ENCODE measurements at regions not wholly inside any gene's neighbourhood (a gene's known extent, or its start where the extent isn't known, plus 50 kb on each side); places are given as distances from the start of the nearest gene placed in this dataset.

GRCh38 chr3:28836199-28836598, 444.7 kb upstream of the RBMS3 start:
- no peaks in the 10 kb centered on the region for H3K23me2 ChIP-seq (ENCODE audit: low read depth, low read length)
- no peaks in the 10 kb centered on the region for H4K20me1 ChIP-seq (replicated peaks in 1 of 2; ENCODE audit: control insufficient read depth in 1 of 2, insufficient read depth in 2 of 2, low read length in 2 of 2)
- ChIA-PET POLR2A (ENCODE audit: partially characterized antibody) (no interaction called here), CTCF (ENCODE audit: partially characterized antibody) (no interaction called here)
- no peak overlapping the region for H3K23ac ChIP-seq (ENCODE audit: insufficient read length)
- no peak overlapping the region for H4K91ac ChIP-seq (replicated peaks; ENCODE audit: insufficient read length, low read length)
- no peak overlapping the region for H2BK5ac ChIP-seq (ENCODE audit: low read depth, low read length)
- peaks cover 0 to 1% (median 0%) of the 10 kb centered on the region in 4 experiments; a peak in 1 of 7 replicates for H3K4me1 ChIP-seq (replicated peaks in 1 of 4; ENCODE audit: control insufficient read depth in 3 of 4, insufficient read depth in 4 of 4, low read length in 3 of 4)
- H2AK5ac ChIP-seq (ENCODE audit: low read depth, low read length), result no peak overlapping the region
- H3K4me3 ChIP-seq (ENCODE audit: extremely low read depth in 1 of 4, insufficient read depth in 2 of 4, low read depth in 3 of 4, low read length in 4 of 4), result no peak overlapping the region
- no peak overlapping the region for H2BK120ac ChIP-seq (replicated peaks; ENCODE audit: low read depth, low read length)
- H2BK20ac ChIP-seq (ENCODE audit: low read length), result no peak overlapping the region
- H3K79me2 ChIP-seq (ENCODE audit: control insufficient read depth in 1 of 2, insufficient read depth in 2 of 2, low read length in 2 of 2), result no peaks in the 10 kb centered on the region
- H2BK15ac ChIP-seq (ENCODE audit: low read length), result no peak overlapping the region
- no peaks in the 10 kb centered on the region for H3K27me3 ChIP-seq (replicated peaks in 1 of 4; ENCODE audit: control insufficient read depth in 3 of 4, extremely low read depth in 1 of 4, insufficient read depth in 3 of 4, low read length in 3 of 4)
- H3K4me2 ChIP-seq (ENCODE audit: insufficient read depth in 1 of 2, low read depth in 2 of 2, low read length in 2 of 2), result no peak overlapping the region
- TF ChIP-seq KDM1A (IDR thresholded peaks at IDR 0.05; ENCODE audit: borderline replicate concordance, low read length) (no peak), SIRT6 (IDR thresholded peaks at IDR 0.05; ENCODE audit: low read length) (no peak), USF2 (IDR thresholded peaks at IDR 0.05; ENCODE audit: low read length) (no peak), TBP (IDR thresholded peaks at IDR 0.05; ENCODE audit: low read depth, low read length) (no peak), POLR2A (IDR thresholded peaks at IDR 0.05; ENCODE audit: control extremely low read depth in 1 of 2, low read depth in 2 of 2, low read length in 2 of 2) (no peak), GTF2F1 (IDR thresholded peaks at IDR 0.05; ENCODE audit: borderline replicate concordance, low read depth, low read length) (no peak), CTBP2 (IDR thresholded peaks at IDR 0.05; ENCODE audit: borderline replicate concordance, insufficient read depth, insufficient read length, low read length) (no peak), KDM4A (IDR thresholded peaks at IDR 0.05; ENCODE audit: low read depth, low read length, severe bottlenecking) (no peak)
- no peak for DNase-seq (ENCODE audit: low read depth in 1 of 2, low spot score in 2 of 2)
- H2AFZ ChIP-seq (ENCODE audit: low read length), result no peak overlapping the region
- H3K56ac ChIP-seq (replicated peaks; ENCODE audit: insufficient read length, low read depth, low read length), result no peak overlapping the region
- no peak overlapping the region for H3K14ac ChIP-seq (ENCODE audit: insufficient read length)
- 90% methylated on average over 2 of the region's 2 CpGs; no CpG with 5 or more reads in 1 of the 2 experiments for WGBS, 2 experiments (ENCODE audit: extremely low coverage in 1 of 2, insufficient coverage in 1 of 2, insufficient read length in 1 of 2, insufficient replicate concordance in 2 of 2, low coverage in 1 of 2, low lambda C conversion rate in 2 of 2, missing lambda C conversion rate in 1 of 2)
- H3K9me3 ChIP-seq (ENCODE audit: insufficient read depth in 2 of 2, low read depth in 1 of 2, low read length in 1 of 2), result no peaks in the 10 kb centered on the region
- H3K4ac ChIP-seq (replicated peaks; ENCODE audit: insufficient read length, low read depth, low read length), result no peak overlapping the region
- H4K5ac ChIP-seq (ENCODE audit: insufficient read length, low read depth, low read length), result no peak overlapping the region
- no peak overlapping the region for H2BK12ac ChIP-seq (ENCODE audit: low read depth, low read length)
- H3K18ac ChIP-seq (ENCODE audit: extremely low read depth, low read length), result no peak overlapping the region
- no peak overlapping the region for H4K8ac ChIP-seq (ENCODE audit: extremely low read depth, insufficient read depth, low read length)
- no peak for FAIRE-seq
- H3K9ac ChIP-seq (replicated peaks in 1 of 4; ENCODE audit: extremely low read depth in 1 of 4, low read depth in 3 of 4, low read length in 3 of 4), result no peak overlapping the region
- no peaks in the 10 kb centered on the region for H3K36me3 ChIP-seq (ENCODE audit: control insufficient read depth in 2 of 4, insufficient read depth in 4 of 4, low read length in 3 of 4)
- H3K79me1 ChIP-seq (ENCODE audit: low read depth, low read length), result no peaks in the 10 kb centered on the region
- H3K27ac ChIP-seq (ENCODE audit: low read depth, low read length), result no peak overlapping the region

Data from H1 (cell line).